Spleen (tissue), 11 donors: ENCODE measurements at regions not wholly inside any gene's neighbourhood (a gene's known extent, or its start where the extent isn't known, plus 50 kb on each side); places are given as distances from the start of the nearest gene placed in this dataset.
A peak's percentile ranks its signal among the peaks of the same experiment; 100 is the strongest.
"Not testable (repeated sequence)": the region's sequence is repeated elsewhere in the genome, so short reads cannot be mapped to it uniquely, and the experiment has no call there.

ENCODE experiments used
- DNase-seq: peaks from one replicate; pipeline ENCODE4 v3.0.0-alpha.2; 2020
- H3K27ac ChIP-seq, 8 donors: fragments of 200-600 bp; sonication (generic) in 7 of 8; 1 replicate in 4 of 8; 2 replicates in 4 of 8; pipeline versions ENCODE4 v1.5.0 to v1.8.0; 2016 to 2021; ENCODE audit warnings: inconsistent platforms in 4 of 8, mild to moderate bottlenecking in 4 of 8, moderate library complexity in 1 of 8
- H3K27me3 ChIP-seq, 7 donors: fragments of 200-600 bp; sonication (generic) in 6 of 7; replicated peaks in 1 of 7; 1 replicate in 4 of 7; 2 replicates in 3 of 7; pipeline versions ENCODE4 v1.5.0 to v1.8.0; 2016 to 2021; ENCODE audit warnings: inconsistent platforms in 3 of 7, mild to moderate bottlenecking in 1 of 7
- H3K36me3 ChIP-seq, 6 donors: fragments of 200-600 bp; sonication (generic) in 5 of 6; 1 replicate in 4 of 6; 2 replicates in 2 of 6; pipeline versions ENCODE4 v1.5.0 to v1.8.0; 2016 to 2021; ENCODE audit warnings: inconsistent platforms in 2 of 6
- H3K4me1 ChIP-seq, 6 donors: fragments of 200-600 bp; sonication (generic) in 5 of 6; 1 replicate in 3 of 6; 2 replicates in 3 of 6; pipeline versions ENCODE4 v1.5.0 to v1.8.0; 2016 to 2021; ENCODE audit warnings: inconsistent platforms in 3 of 6
- H3K4me3 ChIP-seq, 8 donors: fragments of 200-600 bp; sonication (generic) in 7 of 8; 1 replicate in 4 of 8; 2 replicates in 4 of 8; pipeline versions ENCODE4 v1.5.0 to v1.8.0; 2016 to 2021; ENCODE audit warnings: inconsistent platforms in 4 of 8, mild to moderate bottlenecking in 4 of 8, moderate library complexity in 2 of 8
- H3K9me3 ChIP-seq, 8 donors: fragments of 200-600 bp; sonication (generic) in 7 of 8; 1 replicate in 4 of 8; 2 replicates in 4 of 8; pipeline versions ENCODE4 v1.5.0 to v1.8.0; 2016 to 2021; ENCODE audit warnings: inconsistent platforms in 4 of 8
- CTCF ChIP-seq, 11 experiments: fragments of 200-600 bp in 7 of 11; fragments of 450-650 bp in 4 of 11; sonication (generic) in 4 of 11; IDR thresholded peaks in 8 of 11; conservative IDR thresholded peaks in 3 of 11; 1 replicate in 7 of 11; 2 replicates in 4 of 11; pipeline versions ENCODE4 v1.4.0 to v1.8.0; 2016 to 2021; ENCODE audit warnings: antibody characterized with exemption in 11 of 11, inconsistent platforms in 4 of 11, mild to moderate bottlenecking in 1 of 11
- POLR2A ChIP-seq, 3 donors: fragments of 450-650 bp; IDR thresholded peaks; one replicate each; pipeline ENCODE4 v1.5.1; 2017; ENCODE audit warnings: antibody characterized with exemption in 3 of 3, mild to moderate bottlenecking in 1 of 3
- WGBS, 5 donors: extraction: QIAGEN DNeasy Blood & Tissue Kit in 3 of 5; methylation state at CpG; one replicate each; pipeline versions ENCODE4 v1.1.5 to v1.1.7; 2013 to 2018; 5-methylcytosine and 5-hydroxymethylcytosine counted together
- intact Hi-C: fragments of 100-400 bp; cut with DNase I; formaldehyde crosslinking; loops from one replicate; pipeline ENCODE4 v1.15.0; 2023; ENCODE audit warnings: low total_unique reads
- donor health status: healthy with polysubstance abuse.
- donor health status: DM: no; HTN: no; CAD: no; lungs with moderate emphysema.
- donor health status: DM: no; HTN: no; CAD: no.
- donor health status: Bipolar disorder and iron deficiency.
- donor health status: healthy.
- donor health status: DM: no; HTN: no; CAD: no.
- donor health status: DM: yes; HTN: yes; CAD: no.

DNA sequence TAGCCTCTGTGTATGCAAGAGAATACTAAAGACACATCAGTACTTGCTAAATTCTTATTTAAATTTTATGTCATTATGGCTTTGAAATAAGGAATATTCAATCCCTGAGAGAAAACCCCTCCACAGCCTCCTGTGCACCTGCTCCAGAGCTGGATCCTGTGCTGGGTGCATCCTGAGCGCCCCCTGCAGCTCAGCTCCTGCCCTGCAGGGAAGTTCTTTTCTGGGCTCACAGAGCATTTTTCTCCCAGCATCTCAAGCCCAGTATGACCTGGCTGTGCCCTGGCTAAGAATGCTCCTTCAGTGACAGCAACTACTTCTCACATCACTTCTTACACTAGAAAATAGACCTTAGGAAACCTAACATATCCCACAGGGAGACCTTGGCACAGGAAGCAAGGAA is 1211.7 kb downstream of the TMEM121 start:
- whole genome bisulfite sequencing, 5 donors, result 12 to 17% methylated on average over 1 of the region's 1 CpG; no CpG with 5 or more reads in 3 of the 5 donors
- no peaks in the 10 kb centered on the region for H3K27me3 ChIP-seq
- H3K36me3 ChIP-seq, result no peaks in the 10 kb centered on the region
- H3K9me3 ChIP-seq, result no peaks in the 10 kb centered on the region
- H3K4me1 ChIP-seq, result no peaks in the 10 kb centered on the region
- no peak overlapping the region for H3K4me3 ChIP-seq
- H3K27ac ChIP-seq, result no peak overlapping the region
- intact Hi-C loops, result no loop called here
- TF ChIP-seq POLR2A (IDR thresholded peaks at IDR 0.05), result no peak
- TF ChIP-seq CTCF (IDR thresholded peaks at IDR 0.05 in 8 of 11, conservative IDR thresholded peaks at IDR 0.05 in 3 of 11), result peak in 2 of 11 experiments; percentile 21 to 25
- DNase-seq, result no peak

- H3K4me3 ChIP-seq, H3K9me3 ChIP-seq, intact Hi-C loops, H3K27ac ChIP-seq, H3K27me3 ChIP-seq, DNase-seq, H3K36me3 ChIP-seq, H3K4me1 ChIP-seq: not testable (repeated sequence)
- WGBS, 5 donors, result 75 to 81% methylated on average over 7 of the region's 9 CpGs; no CpG with 5 or more reads in 3 of the 5 donors
Measured at GRCh38 chr14:106738598-106739258, 1212.3 kb downstream of the TMEM121 start.

DNA sequence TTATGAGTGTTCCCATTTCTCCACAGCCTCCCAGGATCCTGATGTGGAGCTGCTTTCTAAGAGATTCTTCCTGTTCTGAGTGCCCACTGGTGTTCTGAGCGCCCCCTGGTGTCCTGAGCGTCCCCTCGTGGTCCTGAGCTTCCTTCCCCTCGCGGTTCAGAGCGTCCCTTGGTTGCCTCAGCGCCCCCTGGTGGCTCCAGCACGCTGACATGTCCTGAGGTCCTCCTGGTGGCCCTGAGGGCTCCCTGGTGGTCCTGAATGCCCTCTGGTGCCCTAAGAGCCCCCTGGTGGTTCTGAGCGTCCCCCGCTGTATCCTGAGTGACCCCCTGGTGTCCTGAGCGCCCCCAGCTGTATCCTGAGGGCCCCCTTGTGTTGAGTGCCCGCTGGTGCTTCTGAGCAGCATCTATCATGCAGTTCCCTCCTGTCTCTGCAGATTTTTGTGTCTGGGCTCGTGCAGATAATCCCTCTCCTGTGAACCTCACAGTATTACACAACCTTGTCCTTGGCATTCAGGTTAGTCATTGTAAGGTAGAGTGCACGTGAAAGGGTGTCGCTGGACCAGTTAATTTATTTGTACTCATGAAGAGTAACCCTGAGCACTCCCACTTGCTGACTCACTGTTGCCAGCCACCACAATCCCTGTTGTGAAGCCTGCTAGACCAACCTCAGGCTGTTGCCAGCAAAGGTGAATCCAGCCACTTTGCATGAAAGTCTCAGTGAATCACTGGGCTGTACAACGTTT is 1214.9 kb downstream of the TMEM121 start:
- DNase-seq, H3K36me3 ChIP-seq, H3K4me3 ChIP-seq, H3K9me3 ChIP-seq, intact Hi-C loops, H3K27me3 ChIP-seq, H3K4me1 ChIP-seq: not testable (repeated sequence)
- TF ChIP-seq CTCF (IDR thresholded peaks at IDR 0.05 in 8 of 11, conservative IDR thresholded peaks at IDR 0.05 in 3 of 11), result peak in 4 of 11 experiments; percentile 18 to 71 (median 48)
- peak overlapping the region in 1 of 8 donors; percentile 40 for H3K27ac ChIP-seq
- 21 to 23% (median 23%) methylated on average over 2 to 14 of the region's 16 CpGs; no CpG with 5 or more reads in 2 of the 5 donors for WGBS, 5 donors

DNA sequence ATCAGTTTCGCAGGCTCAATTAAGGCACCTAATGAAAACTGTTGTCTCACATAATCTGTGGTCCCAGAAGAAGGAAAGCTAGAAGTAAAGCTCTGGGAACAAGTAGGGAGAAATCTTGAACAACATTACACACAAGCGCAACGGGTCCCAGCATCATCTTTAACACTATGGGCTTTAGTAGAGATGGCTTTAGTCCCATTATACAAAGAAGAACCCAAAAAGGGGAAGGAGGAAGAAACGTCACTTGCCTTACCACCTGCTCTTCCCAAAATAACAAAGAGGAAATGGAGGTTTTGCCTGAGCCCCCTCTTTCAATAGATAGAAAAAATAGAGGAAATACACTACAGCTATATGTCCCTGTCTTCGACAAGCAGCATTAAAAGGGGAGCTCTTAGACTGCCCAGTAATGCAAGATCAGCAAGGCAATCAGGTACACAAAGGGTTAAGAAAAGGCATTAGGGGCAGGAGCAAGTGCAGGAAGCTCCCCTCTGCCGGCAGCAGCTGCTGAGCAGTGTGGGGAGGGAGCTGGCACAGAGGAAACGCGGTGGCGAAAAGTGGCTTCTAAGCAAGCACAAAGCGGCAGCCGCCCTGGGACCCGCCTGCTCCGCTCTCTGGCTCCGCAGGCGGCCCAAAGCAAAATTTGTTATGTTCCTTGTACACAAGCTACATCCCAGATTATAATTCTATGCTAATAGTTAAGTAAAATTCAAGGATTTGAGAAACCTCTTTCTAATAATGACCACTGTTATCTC is 1218.8 kb downstream of the TMEM121 start:
- H3K27me3 ChIP-seq, H3K9me3 ChIP-seq, H3K4me1 ChIP-seq, intact Hi-C loops, H3K36me3 ChIP-seq, DNase-seq: not testable (repeated sequence)
- Histone ChIP-seq H3K27ac (peak overlapping the region in 2 of 8 donors; percentile 38 to 56), H3K4me3 (peak overlapping the region in 1 of 8 donors; percentile 19)
- WGBS, 5 donors, result 15 to 28% (median 19%) methylated on average over 12 to 14 of the region's 15 CpGs; no CpG with 5 or more reads in 1 of the 5 donors

- intact Hi-C loops, H3K4me3 ChIP-seq, H3K4me1 ChIP-seq, DNase-seq, H3K9me3 ChIP-seq, H3K27ac ChIP-seq, H3K36me3 ChIP-seq, H3K27me3 ChIP-seq: not testable (repeated sequence)
- WGBS, 5 donors, result no CpG with 5 or more reads among the region's 3 CpGs
Measured at GRCh38 chr14:106750089-106750488, 1223.7 kb downstream of the TMEM121 start.

DNA sequence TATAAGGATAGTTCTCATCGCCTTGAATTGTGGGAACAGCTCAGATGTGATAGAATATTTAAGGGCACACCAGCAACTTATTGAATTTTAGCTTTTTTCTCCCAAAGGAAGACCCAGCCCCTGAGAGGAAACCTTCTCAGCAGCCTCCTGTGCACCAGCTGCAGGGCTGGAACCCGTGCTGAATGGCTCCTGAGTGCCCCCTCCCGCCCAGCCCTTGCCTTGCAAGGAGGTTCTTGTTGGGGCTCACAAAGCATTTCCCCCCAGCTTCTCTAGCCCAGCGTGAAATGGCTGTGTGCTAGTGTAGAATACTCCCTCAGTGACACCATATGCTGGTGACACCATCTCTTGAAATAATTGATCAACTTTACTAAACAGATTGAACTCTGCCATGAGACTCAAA is 1227.4 kb downstream of the TMEM121 start:
- H3K4me1 ChIP-seq, H3K27ac ChIP-seq, H3K4me3 ChIP-seq, H3K27me3 ChIP-seq, H3K36me3 ChIP-seq, intact Hi-C loops, H3K9me3 ChIP-seq, DNase-seq: not testable (repeated sequence)
- 17 to 60% (median 22%) methylated on average over 1 to 3 of the region's 4 CpGs; no CpG with 5 or more reads in 2 of the 5 donors for WGBS, 5 donors

- DNase-seq, H3K27ac ChIP-seq, H3K36me3 ChIP-seq, H3K4me1 ChIP-seq, intact Hi-C loops, H3K9me3 ChIP-seq, H3K27me3 ChIP-seq, H3K4me3 ChIP-seq: not testable (repeated sequence)
- WGBS, 5 donors, result 21 to 68% (median 40%) methylated on average over 4 to 6 of the region's 6 CpGs
Measured at GRCh38 chr14:106757444-106757843, 1231.1 kb downstream of the TMEM121 start.

GRCh38 chr14:106761886-106762816 is 1235.8 kb downstream of the TMEM121 start:
- DNase-seq, H3K27me3 ChIP-seq, H3K9me3 ChIP-seq, H3K4me3 ChIP-seq, intact Hi-C loops, H3K36me3 ChIP-seq: not testable (repeated sequence)
- 33 to 67% (median 36%) methylated on average over 1 to 12 of the region's 15 CpGs for WGBS, 5 donors
- Histone ChIP-seq H3K4me1 (peaks cover 0 to 25% (median 2%) of the 10 kb centered on the region in 6 donors), H3K27ac (peak overlapping the region in 1 of 8 donors; percentile 27)
